IMR-90 (cell line): ENCODE measurements at regions not wholly inside any gene's neighbourhood (a gene's known extent, or its start where the extent isn't known, plus 50 kb on each side); places are given as distances from the start of the nearest gene placed in this dataset.

Experiments used
- ATAC-seq: fragments of 200-7000 bp; cut with Tn5 transposase; 2 replicates; pipeline ENCODE4 v1.9.1; 2020; ENCODE audit warnings: low read depth, mild to moderate bottlenecking, moderate library complexity
- BruUV-seq: library from RNA; stranded (reverse); fragments of 400-500 nt; replicated peaks from 2 replicates; lab custom pipeline; 2021; lab: Mats Ljungman, UMichigan
- CTCF ChIA-PET: fragments of 300-600 bp; formaldehyde crosslinking; extraction: SDS; loops from one replicate; lab custom pipeline; 2021; ENCODE audit warnings: antibody characterized with exemption; lab: Yijun Ruan, JAX
- POLR2A ChIA-PET: fragments of 300-600 bp; sonication (Branson Sonifier 250); formaldehyde crosslinking; loops from one replicate; lab custom pipeline; 2022; ENCODE audit warnings: antibody characterized with exemption; ENCODE audit not compliant: unreplicated experiment; lab: Charles Lee
- DNase-seq: peaks from one replicate; pipeline ENCODE4 v3.0.0; 2013
- H2AFZ ChIP-seq: replicated peaks from 2 replicates; pipeline ENCODE3; 2013; ENCODE audit warnings: low read length, mild to moderate bottlenecking; ENCODE audit not compliant: poor library complexity
- H2AK5ac ChIP-seq: 2 replicates; pipeline ENCODE4 v1.6.1; 2013; ENCODE audit warnings: low read depth, low read length, inconsistent platforms
- H2AK9ac ChIP-seq: replicated peaks from 2 replicates; pipeline ENCODE3; 2013; ENCODE audit warnings: mild to moderate bottlenecking, low read depth, low read length, moderate library complexity; ENCODE audit not compliant: poor library complexity
- H2BK120ac ChIP-seq: 2 replicates; pipeline ENCODE4 v1.6.1; 2013; ENCODE audit warnings: low read depth, low read length, inconsistent platforms
- H2BK15ac ChIP-seq: 3 replicates; pipeline ENCODE4 v1.6.1; 2013; ENCODE audit warnings: low read depth, low read length, inconsistent platforms
- H2BK20ac ChIP-seq: 2 replicates; pipeline ENCODE4 v1.6.1; 2013; ENCODE audit warnings: low read depth, mild to moderate bottlenecking, inconsistent platforms, low read length, moderate library complexity
- H2BK5ac ChIP-seq: 2 replicates; pipeline ENCODE4 v1.6.1; 2013; ENCODE audit warnings: mild to moderate bottlenecking, low read depth, low read length, inconsistent platforms; ENCODE audit not compliant: poor library complexity, severe bottlenecking
- H3K14ac ChIP-seq: replicated peaks from 2 replicates; pipeline ENCODE4 v1.6.1; 2013; ENCODE audit warnings: low read depth, low read length, inconsistent platforms
- H3K18ac ChIP-seq: 2 replicates; pipeline ENCODE4 v1.6.1; 2013; ENCODE audit warnings: low read depth, low read length, control low read depth
- H3K23ac ChIP-seq: 2 replicates; pipeline ENCODE4 v1.6.1; 2013; ENCODE audit warnings: low read depth, low read length, inconsistent platforms
- H3K27ac ChIP-seq: 2 replicates; pipeline ENCODE4 v1.5.1; 2013; ENCODE audit warnings: mild to moderate bottlenecking, control low read depth, low read length; ENCODE audit not compliant: insufficient read depth
- H3K27me3 ChIP-seq: 2 replicates; pipeline ENCODE4 v1.6.1; 2013; ENCODE audit warnings: low read length; ENCODE audit not compliant: control insufficient read depth, insufficient read depth
- H3K36me3 ChIP-seq: 2 replicates; pipeline ENCODE4 v1.6.1; 2013; ENCODE audit warnings: low read length, mixed read lengths; ENCODE audit not compliant: control insufficient read depth, insufficient read depth
- H3K4ac ChIP-seq: 2 replicates; pipeline ENCODE4 v1.6.1; 2013; ENCODE audit warnings: low read depth, low read length, inconsistent platforms
- H3K4me1 ChIP-seq: 2 replicates; pipeline ENCODE4 v1.6.1; 2013; ENCODE audit warnings: low read length, mixed read lengths; ENCODE audit not compliant: control insufficient read depth, insufficient read depth
- H3K4me2 ChIP-seq: 2 replicates; pipeline ENCODE4 v1.6.1; 2013; ENCODE audit warnings: low read depth, mild to moderate bottlenecking, control low read depth, low read length, moderate library complexity
- H3K4me3 ChIP-seq: 2 replicates; pipeline ENCODE4 v1.5.1; 2013; ENCODE audit warnings: low read depth, mild to moderate bottlenecking, control low read depth, low read length, moderate library complexity; ENCODE audit not compliant: insufficient read depth
- H3K56ac ChIP-seq: 2 replicates; pipeline ENCODE4 v1.6.1; 2013; ENCODE audit warnings: low read length, inconsistent platforms; ENCODE audit not compliant: insufficient read depth; ENCODE audit errors: extremely low read depth
- H3K79me1 ChIP-seq, 2 experiments: 2 replicates each; pipeline ENCODE4 v1.6.1; 2013; ENCODE audit warnings: low read length in 2 of 2, inconsistent platforms in 1 of 2, low read depth in 1 of 2
- H3K9ac ChIP-seq: 2 replicates; pipeline ENCODE4 v1.6.1; 2013; ENCODE audit warnings: low read depth, low read length, control low read depth
- H3K9me1 ChIP-seq: 2 replicates; pipeline ENCODE4 v1.6.1; 2013; ENCODE audit warnings: low read length, inconsistent platforms; ENCODE audit not compliant: insufficient read depth
- H3K9me3 ChIP-seq: 2 replicates; pipeline ENCODE4 v1.6.1; 2013; ENCODE audit warnings: low read length; ENCODE audit not compliant: control insufficient read depth, insufficient read depth
- H4K20me1 ChIP-seq: 2 replicates; pipeline ENCODE4 v1.6.1; 2013; ENCODE audit warnings: low read length, inconsistent platforms; ENCODE audit not compliant: insufficient read depth
- H4K5ac ChIP-seq: 2 replicates; pipeline ENCODE4 v1.6.1; 2013; ENCODE audit warnings: mild to moderate bottlenecking, low read depth, low read length, control low read depth
- H4K8ac ChIP-seq, 2 experiments: 2 replicates each; pipeline ENCODE4 v1.6.1; 2013; ENCODE audit warnings: low read depth in 2 of 2, low read length in 2 of 2, control low read depth in 1 of 2, inconsistent platforms in 1 of 2
- H4K91ac ChIP-seq: 2 replicates; pipeline ENCODE4 v1.6.1; 2013; ENCODE audit warnings: low read depth, low read length, inconsistent platforms; ENCODE audit not compliant: insufficient read depth
- MAFK ChIP-seq: IDR thresholded peaks from 2 replicates; pipeline ENCODE4 v1.6.1; 2012; ENCODE audit warnings: low read depth, low read length, improper control_type of control experiment
- MAZ ChIP-seq: IDR thresholded peaks from 2 replicates; pipeline ENCODE4 v1.6.1; 2012; ENCODE audit warnings: low read depth, mild to moderate bottlenecking, low read length, improper control_type of control experiment, moderate library complexity, borderline replicate concordance
- MXI1 ChIP-seq: IDR thresholded peaks from 2 replicates; pipeline ENCODE4 v1.6.1; 2012; ENCODE audit warnings: low read depth, mild to moderate bottlenecking, low read length, moderate library complexity, borderline replicate concordance
- NFE2L2 ChIP-seq: fragments of 150-350 bp; IDR thresholded peaks from 2 replicates; pipeline ENCODE4 v1.6.1; 2016; ENCODE audit warnings: low read depth, mild to moderate bottlenecking, low read length
- POLR2A ChIP-seq: IDR thresholded peaks from 2 replicates; pipeline ENCODE4 v1.6.1; 2012; ENCODE audit warnings: mild to moderate bottlenecking, low read depth, low read length
- RCOR1 ChIP-seq: IDR thresholded peaks from 2 replicates; pipeline ENCODE4 v1.6.1; 2012; ENCODE audit warnings: mild to moderate bottlenecking, low read length, improper control_type of control experiment; ENCODE audit not compliant: insufficient replicate concordance
- RFX5 ChIP-seq: IDR thresholded peaks from 2 replicates; pipeline ENCODE4 v1.8.0; 2012; ENCODE audit warnings: low read depth, mild to moderate bottlenecking, low read length, moderate library complexity
- WGBS, 2 experiments: methylation state at CpG; one replicate each; pipeline versions ENCODE4 v1.1.5 to v1.1.7; 2013; ENCODE audit warnings: missing lambda C conversion rate in 2 of 2; ENCODE audit not compliant: insufficient read length in 1 of 2; ENCODE audit errors: extremely low coverage in 2 of 2; 5-methylcytosine and 5-hydroxymethylcytosine counted together
- dilution Hi-C: fragments of 300-500 bp; cut with HindIII; formaldehyde crosslinking; loops from one replicate; pipeline ENCODE4 v1.14.3; 2018; ENCODE audit warnings: low sequenced_read_pairs; ENCODE audit not compliant: unreplicated experiment
- in situ Hi-C: fragments of 300-500 bp; cut with MboI; formaldehyde crosslinking; loops from 3 replicates; pipeline ENCODE4 v1.14.3; 2019; ENCODE audit warnings: low sequenced_read_pairs, inconsistent platforms, mixed read lengths
- intact Hi-C: fragments of 100-400 bp; cut with micrococcal nuclease; formaldehyde crosslinking; loops from 2 replicates; pipeline ENCODE4 v1.10.0; 2022
- TF ChIP-seq, protein P1 (sequence below): fragments of 150-350 bp; IDR thresholded peaks from 2 replicates; pipeline ENCODE4 v1.6.1; 2017; ENCODE audit warnings: mild to moderate bottlenecking, antibody characterized with exemption, low read length, low read depth
- TF ChIP-seq, protein P2 (sequence below): fragments of 150-350 bp; IDR thresholded peaks from 2 replicates; pipeline ENCODE4 v1.6.1; 2016; ENCODE audit warnings: low read depth, mild to moderate bottlenecking, low read length, moderate library complexity, borderline replicate concordance
- TF ChIP-seq, protein P3 (sequence below): conservative IDR thresholded peaks from 2 replicates; pipeline ENCODE4 v1.5.1; 2012; ENCODE audit warnings: mild to moderate bottlenecking, low read depth, low read length, improper control_type of control experiment

DNA sequence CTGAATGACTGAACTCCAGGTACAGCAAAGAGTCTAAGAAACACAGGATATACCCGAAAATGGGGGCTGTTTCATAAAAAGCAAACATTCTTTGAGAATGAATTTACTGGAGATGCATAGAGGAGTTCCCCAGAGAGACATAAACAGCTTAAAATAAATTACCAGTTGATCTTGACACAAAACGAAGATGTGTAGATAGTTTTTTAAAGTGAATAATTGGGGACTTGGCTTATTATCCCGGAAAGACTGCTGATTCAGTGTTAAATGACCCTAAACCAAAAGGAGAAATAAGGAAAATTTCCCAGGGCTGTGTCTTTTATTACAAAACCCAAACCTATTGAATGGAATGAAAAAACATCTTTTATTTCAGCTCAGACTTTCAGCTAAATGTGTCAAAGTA lies 1052.8 kb upstream of the TMEM132C start:
- H3K14ac ChIP-seq = no peak overlapping the region
- H4K91ac ChIP-seq = no peak overlapping the region
- no peak overlapping the region for H3K9ac ChIP-seq
- TF ChIP-seq, protein P1, sequence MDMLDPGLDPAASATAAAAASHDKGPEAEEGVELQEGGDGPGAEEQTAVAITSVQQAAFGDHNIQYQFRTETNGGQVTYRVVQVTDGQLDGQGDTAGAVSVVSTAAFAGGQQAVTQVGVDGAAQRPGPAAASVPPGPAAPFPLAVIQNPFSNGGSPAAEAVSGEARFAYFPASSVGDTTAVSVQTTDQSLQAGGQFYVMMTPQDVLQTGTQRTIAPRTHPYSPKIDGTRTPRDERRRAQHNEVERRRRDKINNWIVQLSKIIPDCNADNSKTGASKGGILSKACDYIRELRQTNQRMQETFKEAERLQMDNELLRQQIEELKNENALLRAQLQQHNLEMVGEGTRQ = no peak
- no peak for TF ChIP-seq MAFK
- TF ChIP-seq, protein P2, sequence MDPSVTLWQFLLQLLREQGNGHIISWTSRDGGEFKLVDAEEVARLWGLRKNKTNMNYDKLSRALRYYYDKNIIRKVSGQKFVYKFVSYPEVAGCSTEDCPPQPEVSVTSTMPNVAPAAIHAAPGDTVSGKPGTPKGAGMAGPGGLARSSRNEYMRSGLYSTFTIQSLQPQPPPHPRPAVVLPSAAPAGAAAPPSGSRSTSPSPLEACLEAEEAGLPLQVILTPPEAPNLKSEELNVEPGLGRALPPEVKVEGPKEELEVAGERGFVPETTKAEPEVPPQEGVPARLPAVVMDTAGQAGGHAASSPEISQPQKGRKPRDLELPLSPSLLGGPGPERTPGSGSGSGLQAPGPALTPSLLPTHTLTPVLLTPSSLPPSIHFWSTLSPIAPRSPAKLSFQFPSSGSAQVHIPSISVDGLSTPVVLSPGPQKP = no peak
- no peak for TF ChIP-seq MXI1
- TF ChIP-seq RFX5 = no peak
- no peak for TF ChIP-seq MAZ
- TF ChIP-seq, protein P3, sequence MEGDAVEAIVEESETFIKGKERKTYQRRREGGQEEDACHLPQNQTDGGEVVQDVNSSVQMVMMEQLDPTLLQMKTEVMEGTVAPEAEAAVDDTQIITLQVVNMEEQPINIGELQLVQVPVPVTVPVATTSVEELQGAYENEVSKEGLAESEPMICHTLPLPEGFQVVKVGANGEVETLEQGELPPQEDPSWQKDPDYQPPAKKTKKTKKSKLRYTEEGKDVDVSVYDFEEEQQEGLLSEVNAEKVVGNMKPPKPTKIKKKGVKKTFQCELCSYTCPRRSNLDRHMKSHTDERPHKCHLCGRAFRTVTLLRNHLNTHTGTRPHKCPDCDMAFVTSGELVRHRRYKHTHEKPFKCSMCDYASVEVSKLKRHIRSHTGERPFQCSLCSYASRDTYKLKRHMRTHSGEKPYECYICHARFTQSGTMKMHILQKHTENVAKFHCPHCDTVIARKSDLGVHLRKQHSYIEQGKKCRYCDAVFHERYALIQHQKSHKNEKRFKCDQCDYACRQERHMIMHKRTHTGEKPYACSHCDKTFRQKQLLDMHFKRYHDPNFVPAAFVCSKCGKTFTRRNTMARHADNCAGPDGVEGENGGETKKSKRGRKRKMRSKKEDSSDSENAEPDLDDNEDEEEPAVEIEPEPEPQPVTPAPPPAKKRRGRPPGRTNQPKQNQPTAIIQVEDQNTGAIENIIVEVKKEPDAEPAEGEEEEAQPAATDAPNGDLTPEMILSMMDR = no peak
- no peak for TF ChIP-seq POLR2A
- TF ChIP-seq RCOR1 = no peak
- no peak for TF ChIP-seq NFE2L2
- H3K4me2 ChIP-seq = no peak overlapping the region
- H3K9me3 ChIP-seq = peaks cover 4% of the 10 kb centered on the region; the same call in 1 of the 2 replicates
- no peak overlapping the region for H2AK9ac ChIP-seq
- no peak overlapping the region for H3K27ac ChIP-seq
- no peak overlapping the region for H4K5ac ChIP-seq
- BruUV-seq = no TSS peak
- ATAC-seq (no peak), DNase-seq (no peak)
- H2BK120ac ChIP-seq = no peak overlapping the region
- no peak overlapping the region for H3K23ac ChIP-seq
- no CpG with 5 or more reads among the region's 3 CpGs for WGBS, 2 experiments
- no peaks in the 10 kb centered on the region for H4K20me1 ChIP-seq
- no peak overlapping the region for H3K4ac ChIP-seq
- H3K56ac ChIP-seq = no peak overlapping the region
- no peak overlapping the region for H4K8ac ChIP-seq
- intact Hi-C loops = no loop called here
- H3K9me1 ChIP-seq = no peaks in the 10 kb centered on the region
- no peaks in the 10 kb centered on the region for H3K4me1 ChIP-seq
- H3K36me3 ChIP-seq = no peaks in the 10 kb centered on the region
- dilution Hi-C loops = no loop called here
- H2AK5ac ChIP-seq = no peak overlapping the region
- H2BK5ac ChIP-seq = no peak overlapping the region
- no peak overlapping the region for H2AFZ ChIP-seq
- H3K4me3 ChIP-seq = no peak overlapping the region
- CTCF ChIA-PET = no interaction called here
- H3K18ac ChIP-seq = no peak overlapping the region
- no peak overlapping the region for H2BK20ac ChIP-seq
- POLR2A ChIA-PET = no interaction called here
- no peaks in the 10 kb centered on the region for H3K27me3 ChIP-seq
- H2BK15ac ChIP-seq = no peak overlapping the region
- in situ Hi-C loops = no loop called here
- H3K79me1 ChIP-seq = no peaks in the 10 kb centered on the region
